Fibroblast of gingiva (primary cell): ENCODE measurements at regions not wholly inside any gene's neighbourhood (a gene's known extent, or its start where the extent isn't known, plus 50 kb on each side); places are given as distances from the start of the nearest gene placed in this dataset.
A peak's percentile ranks its signal among the peaks of the same experiment; 100 is the strongest.

Experiments used
- DNase-seq: peaks from one replicate; pipeline ENCODE4 v3.0.0-alpha.2; 2011; ENCODE audit warnings: low read depth

DNA sequence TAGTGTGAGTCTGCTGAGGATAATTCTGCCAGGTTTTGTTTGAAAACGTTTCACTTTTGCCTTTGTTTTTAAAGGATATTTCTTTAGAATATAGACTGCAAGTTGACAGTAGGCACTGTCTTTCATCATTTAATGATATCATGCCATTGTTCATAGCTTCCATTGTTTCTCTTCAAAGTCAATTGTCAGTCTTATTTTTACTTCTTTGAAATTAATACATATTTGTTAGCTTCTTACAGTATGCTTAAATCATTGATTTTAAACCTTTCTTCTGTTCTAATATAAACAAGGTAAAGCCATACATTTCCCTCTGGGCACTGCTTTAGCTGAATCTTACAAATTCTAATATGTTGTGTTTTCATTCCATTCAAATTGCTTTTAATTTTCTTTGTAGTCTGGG, 62.3 kb upstream of the PARVA start:
- no peak for DNase-seq

DNA sequence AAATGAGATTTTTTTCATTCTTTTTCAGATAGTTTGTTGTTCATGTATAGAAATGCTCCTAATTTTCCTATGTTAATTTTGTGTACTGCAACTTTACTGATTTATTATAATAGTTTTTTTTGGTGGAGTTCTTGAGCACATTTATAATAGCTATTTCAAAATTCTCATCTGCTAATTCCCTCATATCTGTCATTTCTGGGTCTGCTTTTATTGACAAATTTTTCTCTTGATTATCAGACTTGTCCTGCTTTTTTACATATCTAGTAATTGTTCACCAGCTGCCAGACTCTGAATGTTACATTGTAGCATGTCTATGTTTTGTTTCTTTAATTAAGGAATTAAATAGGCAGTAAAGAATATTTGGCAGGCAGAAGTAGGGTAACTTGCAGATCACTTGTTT, 60.9 kb upstream of the PARVA start:
- DNase-seq: no peak

DNA sequence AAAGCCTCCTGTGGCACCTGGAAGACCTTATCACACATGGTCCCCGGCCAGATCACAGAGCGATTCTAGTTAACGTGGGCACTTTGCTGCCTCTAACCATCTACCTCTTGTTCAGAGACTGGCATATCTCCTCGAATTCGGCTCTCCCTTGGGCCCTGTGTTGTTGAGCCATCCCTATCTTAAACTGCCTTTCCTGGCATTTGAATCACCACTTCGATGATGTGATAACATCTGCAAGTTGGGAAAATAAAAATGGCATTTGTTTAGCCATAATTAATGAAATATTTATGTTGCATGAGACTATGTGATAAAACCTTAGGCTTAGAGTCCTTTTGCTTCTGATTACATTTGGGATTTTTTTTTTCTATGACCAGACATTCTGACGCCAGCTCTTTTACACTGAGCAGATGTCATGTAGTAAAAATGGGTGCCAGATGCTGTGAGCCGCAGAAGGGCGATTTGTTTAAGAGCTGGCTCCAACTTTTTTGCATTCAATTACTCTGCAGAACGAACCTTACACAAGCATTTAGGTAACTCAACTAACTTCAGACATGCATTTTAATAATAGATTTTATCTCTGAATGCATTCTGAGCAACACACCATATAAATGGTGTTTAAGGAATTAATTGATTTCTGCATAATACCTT, 58.5 kb upstream of the PARVA start:
- peak; percentile 81 for DNase-seq

DNA sequence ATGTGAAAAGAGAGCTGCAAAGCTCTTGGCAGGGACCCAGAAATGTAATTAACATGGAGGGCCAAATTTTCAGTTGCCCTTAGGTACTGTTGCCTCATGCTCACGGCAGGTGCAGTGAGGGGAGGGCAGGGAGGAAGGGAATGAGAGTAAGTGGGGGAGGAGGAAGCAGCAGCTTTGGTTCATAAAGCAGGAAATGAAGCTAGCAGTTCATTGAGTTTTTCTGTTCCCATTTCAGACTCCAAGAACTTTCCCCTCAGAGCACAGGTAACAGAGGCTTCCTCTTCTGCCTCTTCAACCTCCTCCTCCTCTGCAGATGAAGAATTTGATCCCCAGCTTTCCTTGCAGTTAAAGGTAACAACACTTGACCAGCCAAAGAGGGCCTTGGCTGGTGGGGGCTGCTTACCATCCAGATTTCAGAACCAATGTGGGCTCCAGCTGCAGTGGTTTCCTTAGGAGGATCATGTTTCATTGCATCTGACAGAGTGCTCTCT, 57.9 kb upstream of the PARVA start:
- DNase-seq: no peak

- DNase-seq: peak; percentile 34
Observed at GRCh38 chr11:12319988-12320387, 57.4 kb upstream of the PARVA start.

GRCh38 chr11:12321217-12321937, 56.0 kb upstream of the PARVA start:
- no peak for DNase-seq

GRCh38 chr11:12324585-12324984, 52.8 kb upstream of the PARVA start:
- no peak for DNase-seq
